ENCODE measurements at regions not wholly inside any gene's neighbourhood (a gene's known extent, or its start where the extent isn't known, plus 50 kb on each side); places are given as distances from the start of the nearest gene placed in this dataset.
A peak's percentile ranks its signal among the peaks of the same experiment; 100 is the strongest.

DNA sequence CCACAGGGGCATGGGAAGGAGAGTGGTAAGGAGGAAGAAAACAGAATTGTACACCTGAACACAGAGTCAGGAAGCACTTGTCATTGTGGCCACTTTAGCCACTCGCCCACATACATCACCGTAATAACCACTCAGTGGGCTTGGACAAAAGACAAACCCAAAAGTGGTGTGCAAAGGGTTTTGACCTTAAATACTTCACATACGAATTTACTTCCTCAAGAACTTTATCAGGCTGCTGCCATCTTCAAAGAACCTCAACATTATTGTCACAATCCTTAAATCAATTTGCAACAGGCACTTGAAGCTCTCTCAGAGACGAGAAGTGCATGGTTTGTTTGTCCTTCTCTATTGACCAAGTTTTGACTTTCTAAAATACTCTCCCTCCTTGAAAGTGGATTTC, 187.3 kb upstream of the EGLN3 start:
- H3K27ac ChIP-seq (ENCODE audit: low read length), result no peak overlapping the region

DNA sequence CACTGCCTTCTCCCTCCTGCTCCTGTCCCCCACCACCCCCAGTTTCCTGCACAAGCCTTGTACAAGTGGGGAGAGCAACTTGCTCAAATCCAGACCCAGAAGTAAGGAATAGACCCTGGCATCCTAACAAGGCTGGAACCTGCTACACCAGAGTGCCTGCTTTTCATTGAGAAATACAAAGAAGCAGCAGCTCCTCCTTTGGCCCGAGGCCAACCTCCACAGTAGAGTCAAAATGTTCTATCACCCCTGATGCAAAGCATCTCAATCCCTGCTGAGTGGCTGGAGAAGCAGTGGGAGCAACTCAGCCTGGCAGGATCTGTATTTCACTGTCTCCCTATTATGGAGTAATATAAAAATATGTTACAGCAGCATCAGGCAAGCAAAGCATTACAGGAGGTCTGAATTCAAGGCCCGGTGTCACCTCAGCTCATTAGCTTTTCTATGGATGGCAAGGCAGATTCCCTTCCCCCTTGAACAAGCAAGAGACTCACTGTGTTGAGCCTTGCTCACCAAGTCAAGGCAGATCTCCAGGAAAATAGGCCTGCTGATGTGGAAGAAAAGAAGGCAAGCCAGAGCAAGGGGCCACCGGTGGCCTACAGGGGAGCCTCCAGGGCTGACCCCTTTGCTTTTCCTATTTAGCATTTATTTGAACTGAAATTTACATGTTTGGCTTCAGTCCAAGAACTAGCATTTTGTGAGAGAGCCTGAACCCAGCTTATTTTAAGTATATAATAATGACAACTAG, 186.3 kb upstream of the EGLN3 start:
- peaks cover 10% of the 10 kb centered on the region for H3K4me1 ChIP-seq (ENCODE audit: control insufficient read depth, insufficient read depth, low read length)
- no peak overlapping the region for H3K4me3 ChIP-seq (ENCODE audit: low read length in 2 of 2)
- H3K9ac ChIP-seq (ENCODE audit: low read length in 2 of 2), result no peak overlapping the region
- no peaks in the 10 kb centered on the region for H3K27me3 ChIP-seq (ENCODE audit: control insufficient read depth in 1 of 2, insufficient read depth in 2 of 2, low read length in 2 of 2)
- H3K36me3 ChIP-seq (ENCODE audit: control insufficient read depth in 2 of 2, insufficient read depth in 2 of 2, low read length in 2 of 2), result no peaks in the 10 kb centered on the region
- no peaks in the 10 kb centered on the region for H3K9me3 ChIP-seq (ENCODE audit: control insufficient read depth in 2 of 2, low read length in 2 of 2)
- H3K27ac ChIP-seq (ENCODE audit: low read length), result no peak overlapping the region

More for the DNA sequence above, 187.3 kb upstream of the EGLN3 start:
- Histone ChIP-seq H3K4me3 (ENCODE audit: low read length in 2 of 2) (no peak overlapping the region), H3K4me1 (ENCODE audit: control insufficient read depth, insufficient read depth, low read length) (peaks cover 10% of the 10 kb centered on the region), H3K9ac (ENCODE audit: low read length in 2 of 2) (no peak overlapping the region), H3K9me3 (ENCODE audit: control insufficient read depth in 2 of 2, low read length in 2 of 2) (no peaks in the 10 kb centered on the region), H3K27me3 (ENCODE audit: control insufficient read depth in 1 of 2, insufficient read depth in 2 of 2, low read length in 2 of 2) (no peaks in the 10 kb centered on the region), H3K36me3 (ENCODE audit: control insufficient read depth in 2 of 2, insufficient read depth in 2 of 2, low read length in 2 of 2) (no peaks in the 10 kb centered on the region)

DNA sequence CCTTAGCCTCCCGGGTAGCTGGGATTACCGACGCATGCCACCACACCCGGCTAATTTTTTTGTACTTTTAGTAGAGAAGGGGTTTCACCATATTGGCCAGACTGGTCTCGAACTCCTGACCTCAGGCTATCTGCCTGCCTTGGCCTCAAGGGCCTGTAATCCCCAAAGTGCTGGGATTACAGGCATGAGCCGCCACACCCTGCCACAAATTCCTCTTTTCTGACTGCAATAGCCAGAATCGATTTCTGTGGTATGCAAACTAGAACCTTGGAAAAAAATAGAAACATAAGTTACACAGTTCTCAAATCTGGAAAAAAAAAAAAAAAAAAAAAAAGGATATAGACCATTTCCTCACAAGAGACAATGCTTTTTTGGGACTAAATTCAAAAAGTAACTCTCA, 184.6 kb upstream of the EGLN3 start:
- Histone ChIP-seq H3K27me3 (ENCODE audit: control insufficient read depth in 1 of 2, insufficient read depth in 2 of 2, low read length in 2 of 2) (no peaks in the 10 kb centered on the region), H3K9me3 (ENCODE audit: control insufficient read depth in 2 of 2, low read length in 2 of 2) (no peaks in the 10 kb centered on the region), H3K27ac (ENCODE audit: low read length) (no peak overlapping the region), H3K4me3 (ENCODE audit: low read length in 2 of 2) (no peak overlapping the region), H3K4me1 (ENCODE audit: control insufficient read depth, insufficient read depth, low read length) (peaks cover 20% of the 10 kb centered on the region), H3K36me3 (ENCODE audit: control insufficient read depth in 2 of 2, insufficient read depth in 2 of 2, low read length in 2 of 2) (no peaks in the 10 kb centered on the region), H3K9ac (ENCODE audit: low read length in 2 of 2) (no peak overlapping the region)

DNA sequence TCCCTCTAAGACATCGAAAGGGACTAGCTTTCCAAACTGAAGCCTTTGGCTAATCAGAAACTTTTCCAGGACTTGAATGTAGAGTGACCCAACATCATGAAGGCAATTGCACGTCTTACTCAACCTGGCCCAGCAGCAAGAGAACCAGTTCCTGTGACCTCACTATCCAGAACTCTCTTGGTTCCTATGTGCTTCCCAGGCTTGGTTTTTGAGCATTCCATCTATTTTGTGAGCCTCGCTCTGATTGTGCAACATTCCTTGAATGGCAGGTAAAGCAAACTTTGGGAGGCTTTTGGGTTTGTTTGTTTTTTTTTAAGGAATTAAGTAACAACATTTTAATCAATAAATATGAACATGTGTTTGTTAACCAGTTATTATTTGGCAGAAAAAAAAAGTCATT, 183.6 kb upstream of the EGLN3 start:
- H3K4me3 ChIP-seq (ENCODE audit: low read length in 2 of 2), result no peak overlapping the region
- no peak overlapping the region for H3K27ac ChIP-seq (ENCODE audit: low read length)
- H3K9me3 ChIP-seq (ENCODE audit: control insufficient read depth in 2 of 2, low read length in 2 of 2), result no peaks in the 10 kb centered on the region
- no peaks in the 10 kb centered on the region for H3K36me3 ChIP-seq (ENCODE audit: control insufficient read depth in 2 of 2, insufficient read depth in 2 of 2, low read length in 2 of 2)
- H3K9ac ChIP-seq (ENCODE audit: low read length in 2 of 2), result no peak overlapping the region
- H3K4me1 ChIP-seq (ENCODE audit: control insufficient read depth, insufficient read depth, low read length), result peaks cover 23% of the 10 kb centered on the region
- no peaks in the 10 kb centered on the region for H3K27me3 ChIP-seq (ENCODE audit: control insufficient read depth in 1 of 2, insufficient read depth in 2 of 2, low read length in 2 of 2)

DNA sequence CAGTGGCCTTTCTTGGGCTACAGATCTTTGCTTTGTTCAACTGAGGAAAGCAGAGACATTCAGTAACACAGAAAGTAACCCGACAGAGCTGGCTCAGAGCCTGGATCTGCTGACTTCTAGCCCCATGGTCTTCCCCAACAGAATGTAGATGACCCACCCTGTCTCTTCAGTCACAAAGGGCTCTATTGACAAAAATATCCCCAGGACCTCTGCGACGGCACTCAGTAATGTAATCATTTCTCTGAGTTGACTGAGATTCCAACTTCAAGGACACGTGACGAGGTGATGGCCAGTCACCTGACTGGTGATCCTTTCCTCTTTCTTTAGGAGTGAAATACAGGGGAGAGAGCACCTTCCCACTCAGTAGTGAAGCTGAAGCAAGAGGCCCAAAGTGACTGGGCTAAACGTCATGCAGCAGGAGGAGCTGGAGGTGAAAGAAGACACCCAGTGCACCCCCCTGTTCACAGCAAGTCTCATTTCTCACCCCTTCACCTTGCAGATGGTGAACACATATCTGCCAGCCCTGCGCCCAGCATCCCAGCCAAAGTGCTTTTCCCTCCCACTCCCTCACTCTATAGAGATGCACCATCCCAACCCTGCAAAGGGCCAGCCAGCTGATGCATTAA, 179.2 kb upstream of the EGLN3 start:
- H3K4me3 ChIP-seq (ENCODE audit: low read length in 2 of 2), result peak overlapping the region in 1 of 2 donors; percentile 15
- no peaks in the 10 kb centered on the region for H3K9me3 ChIP-seq (ENCODE audit: control insufficient read depth in 2 of 2, low read length in 2 of 2)
- peaks cover 28% of the 10 kb centered on the region for H3K4me1 ChIP-seq (ENCODE audit: control insufficient read depth, insufficient read depth, low read length)
- no peaks in the 10 kb centered on the region for H3K36me3 ChIP-seq (ENCODE audit: control insufficient read depth in 2 of 2, insufficient read depth in 2 of 2, low read length in 2 of 2)
- no peak overlapping the region for H3K9ac ChIP-seq (ENCODE audit: low read length in 2 of 2)
- H3K27me3 ChIP-seq (ENCODE audit: control insufficient read depth in 1 of 2, insufficient read depth in 2 of 2, low read length in 2 of 2), result no peaks in the 10 kb centered on the region
- H3K27ac ChIP-seq (ENCODE audit: low read length), result peak overlapping the region; percentile 55

DNA sequence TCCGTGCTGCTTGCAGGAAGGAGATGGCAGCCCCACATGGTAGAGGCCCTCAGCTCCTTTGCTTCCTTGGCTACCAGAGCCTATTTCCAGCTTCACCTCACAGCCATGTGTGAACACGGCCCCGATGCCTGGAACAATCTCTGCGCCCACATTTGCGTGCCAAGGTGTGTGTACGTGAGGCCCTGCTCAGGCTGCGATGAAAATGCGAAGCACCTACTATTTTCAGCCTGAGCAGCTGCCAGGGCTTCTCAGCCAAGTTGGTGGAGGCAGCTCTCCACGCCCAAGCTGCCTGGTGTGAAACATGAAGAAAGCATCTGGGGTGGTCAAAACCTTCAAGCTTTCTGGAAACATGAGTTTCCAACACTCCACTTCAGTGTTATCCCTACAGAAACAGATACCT, 177.8 kb upstream of the EGLN3 start:
- H3K4me3 ChIP-seq (ENCODE audit: low read length in 2 of 2), result no peak overlapping the region
- H3K36me3 ChIP-seq (ENCODE audit: control insufficient read depth in 2 of 2, insufficient read depth in 2 of 2, low read length in 2 of 2), result no peaks in the 10 kb centered on the region
- peaks cover 28% of the 10 kb centered on the region for H3K4me1 ChIP-seq (ENCODE audit: control insufficient read depth, insufficient read depth, low read length)
- H3K27me3 ChIP-seq (ENCODE audit: control insufficient read depth in 1 of 2, insufficient read depth in 2 of 2, low read length in 2 of 2), result no peaks in the 10 kb centered on the region
- no peak overlapping the region for H3K9ac ChIP-seq (ENCODE audit: low read length in 2 of 2)
- H3K9me3 ChIP-seq (ENCODE audit: control insufficient read depth in 2 of 2, low read length in 2 of 2), result no peaks in the 10 kb centered on the region
- H3K27ac ChIP-seq (ENCODE audit: low read length), result no peak overlapping the region

DNA sequence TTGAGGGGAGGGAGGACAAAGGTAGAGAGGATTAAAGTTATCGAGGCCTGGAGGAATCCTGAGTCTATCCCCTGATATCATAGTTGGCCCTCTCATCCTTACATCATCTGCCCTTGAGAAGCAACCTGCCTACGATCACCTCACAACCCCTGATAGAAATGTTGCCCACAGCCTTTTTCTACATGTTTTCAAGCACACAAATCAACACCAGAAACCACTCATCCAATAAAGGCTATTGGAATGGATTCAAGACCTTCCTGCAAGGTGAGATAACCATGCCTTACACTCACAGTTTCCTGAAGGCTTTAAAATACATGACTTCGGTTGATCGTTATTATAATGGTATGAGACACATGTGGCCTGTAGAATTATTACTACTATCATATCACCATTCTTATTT, 175.7 kb upstream of the EGLN3 start:
- no peak overlapping the region for H3K27ac ChIP-seq (ENCODE audit: low read length)
- H3K4me3 ChIP-seq (ENCODE audit: low read length in 2 of 2), result no peak overlapping the region
- H3K9ac ChIP-seq (ENCODE audit: low read length in 2 of 2), result no peak overlapping the region
- no peaks in the 10 kb centered on the region for H3K27me3 ChIP-seq (ENCODE audit: control insufficient read depth in 1 of 2, insufficient read depth in 2 of 2, low read length in 2 of 2)
- peaks cover 28% of the 10 kb centered on the region for H3K4me1 ChIP-seq (ENCODE audit: control insufficient read depth, insufficient read depth, low read length)
- H3K9me3 ChIP-seq (ENCODE audit: control insufficient read depth in 2 of 2, low read length in 2 of 2), result no peaks in the 10 kb centered on the region
- no peaks in the 10 kb centered on the region for H3K36me3 ChIP-seq (ENCODE audit: control insufficient read depth in 2 of 2, insufficient read depth in 2 of 2, low read length in 2 of 2)

DNA sequence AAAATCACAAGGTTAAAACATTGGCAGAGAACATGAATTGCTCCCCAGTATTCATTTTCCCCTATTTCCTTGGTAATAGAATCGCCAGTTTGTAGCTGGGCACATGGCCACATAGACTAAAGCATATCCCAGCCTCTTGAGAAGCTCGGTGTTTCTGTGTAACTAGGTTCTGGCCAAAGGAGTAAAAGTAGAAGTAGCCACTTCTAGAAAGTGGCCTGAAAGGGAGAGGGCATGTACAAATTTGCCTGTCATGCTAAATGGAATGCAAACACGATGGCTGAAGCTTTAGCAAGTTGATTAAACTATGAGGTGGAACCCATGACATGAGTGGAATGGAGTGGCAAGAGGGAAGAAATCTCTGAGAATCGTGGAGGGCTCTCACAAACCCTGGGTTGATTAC, 173.7 kb upstream of the EGLN3 start:
- Histone ChIP-seq H3K4me1 (ENCODE audit: control insufficient read depth, insufficient read depth, low read length) (peaks cover 13% of the 10 kb centered on the region), H3K4me3 (ENCODE audit: low read length in 2 of 2) (no peak overlapping the region), H3K9me3 (ENCODE audit: control insufficient read depth in 2 of 2, low read length in 2 of 2) (no peaks in the 10 kb centered on the region), H3K27ac (ENCODE audit: low read length) (no peak overlapping the region), H3K36me3 (ENCODE audit: control insufficient read depth in 2 of 2, insufficient read depth in 2 of 2, low read length in 2 of 2) (no peaks in the 10 kb centered on the region), H3K27me3 (ENCODE audit: control insufficient read depth in 1 of 2, insufficient read depth in 2 of 2, low read length in 2 of 2) (no peaks in the 10 kb centered on the region), H3K9ac (ENCODE audit: low read length in 2 of 2) (no peak overlapping the region)

DNA sequence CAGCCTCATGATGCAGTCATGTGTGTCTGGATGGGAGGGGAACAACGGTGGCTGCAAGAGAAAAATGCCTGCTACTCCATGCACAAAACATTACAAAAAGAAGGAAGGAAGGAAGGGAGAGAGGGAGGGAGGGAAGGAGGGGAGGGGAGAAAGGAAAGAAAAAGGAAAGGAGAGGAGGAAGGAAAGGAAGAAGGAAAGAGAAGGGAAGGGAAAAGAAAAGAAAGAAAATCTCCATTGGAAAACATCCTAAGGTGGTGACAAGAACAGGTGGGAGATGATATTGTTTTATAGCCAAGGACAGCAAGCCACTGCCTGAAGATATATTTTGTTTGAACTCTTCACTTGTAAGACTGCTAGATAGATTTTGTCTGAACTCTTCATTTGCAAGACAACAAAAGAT, 171.8 kb upstream of the EGLN3 start:
- peaks cover 6% of the 10 kb centered on the region for H3K4me1 ChIP-seq (ENCODE audit: control insufficient read depth, insufficient read depth, low read length)
- H3K27me3 ChIP-seq (ENCODE audit: control insufficient read depth in 1 of 2, insufficient read depth in 2 of 2, low read length in 2 of 2), result no peaks in the 10 kb centered on the region
- no peaks in the 10 kb centered on the region for H3K36me3 ChIP-seq (ENCODE audit: control insufficient read depth in 2 of 2, insufficient read depth in 2 of 2, low read length in 2 of 2)
- H3K27ac ChIP-seq (ENCODE audit: low read length), result no peak overlapping the region
- no peaks in the 10 kb centered on the region for H3K9me3 ChIP-seq (ENCODE audit: control insufficient read depth in 2 of 2, low read length in 2 of 2)
- H3K9ac ChIP-seq (ENCODE audit: low read length in 2 of 2), result no peak overlapping the region
- no peak overlapping the region for H3K4me3 ChIP-seq (ENCODE audit: low read length in 2 of 2)

DNA sequence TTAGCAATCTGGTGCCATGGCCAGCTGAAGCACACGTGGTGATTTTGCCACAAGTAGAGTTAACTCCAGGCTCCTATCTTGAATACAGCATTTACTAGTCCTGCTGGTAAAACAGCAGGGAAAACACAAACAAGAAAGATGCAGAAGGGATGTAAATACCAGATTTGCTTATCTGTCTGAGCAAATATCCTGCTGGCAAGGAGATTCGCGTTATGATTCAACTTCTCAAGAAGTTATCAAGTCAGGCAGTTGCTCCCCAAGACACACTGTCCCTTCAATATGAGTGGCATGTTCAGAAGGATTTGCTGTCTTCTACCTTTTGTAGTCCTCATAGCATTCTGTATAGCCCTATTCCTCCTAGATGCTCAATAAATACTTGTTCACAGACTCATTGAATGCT, 171.2 kb upstream of the EGLN3 start:
- no peak overlapping the region for H3K9ac ChIP-seq (ENCODE audit: low read length in 2 of 2)
- no peak overlapping the region for H3K27ac ChIP-seq (ENCODE audit: low read length)
- H3K4me3 ChIP-seq (ENCODE audit: low read length in 2 of 2), result no peak overlapping the region
- no peaks in the 10 kb centered on the region for H3K9me3 ChIP-seq (ENCODE audit: control insufficient read depth in 2 of 2, low read length in 2 of 2)
- no peaks in the 10 kb centered on the region for H3K27me3 ChIP-seq (ENCODE audit: control insufficient read depth in 1 of 2, insufficient read depth in 2 of 2, low read length in 2 of 2)
- peaks cover 6% of the 10 kb centered on the region for H3K4me1 ChIP-seq (ENCODE audit: control insufficient read depth, insufficient read depth, low read length)
- H3K36me3 ChIP-seq (ENCODE audit: control insufficient read depth in 2 of 2, insufficient read depth in 2 of 2, low read length in 2 of 2), result no peaks in the 10 kb centered on the region

Measured in stomach smooth muscle (tissue), 2 donors.